Activated B cell treated with CpG ODN at 0.5 μM for 24 hours (primary cell): ENCODE measurements at regions not wholly inside any gene's neighbourhood (a gene's known extent, or its start where the extent isn't known, plus 50 kb on each side); places are given as distances from the start of the nearest gene placed in this dataset.

Experiments used
- ATAC-seq: fragments of 200-7000 bp; cut with Tn5 transposase; one replicate; pipeline ENCODE4 v1.10.0; 2021; ENCODE audit warnings: low read depth, mild to moderate bottlenecking, moderate library complexity
- CTCF ChIA-PET: fragments of 350-600 bp; sonication (Branson Sonifier 250); formaldehyde crosslinking; loops from one replicate; lab custom pipeline; 2021; ENCODE audit warnings: antibody characterized with exemption; lab: Charles Lee
- POLR2A ChIA-PET: fragments of 350-600 bp; sonication (Branson Sonifier 250); formaldehyde crosslinking; loops from one replicate; lab custom pipeline; 2021; ENCODE audit warnings: antibody characterized with exemption; lab: Charles Lee
- DNase-seq: peaks from one replicate; pipeline ENCODE4 v3.0.0; 2022
- H3K27ac Mint-ChIP-seq: one replicate; pipeline ENCODE4 v1.8.0; 2020; ENCODE audit warnings: mixed read lengths
- H3K27me3 Mint-ChIP-seq: one replicate; pipeline ENCODE4 v1.8.0; 2021; ENCODE audit warnings: mixed read lengths
- H3K36me3 Mint-ChIP-seq: one replicate; pipeline ENCODE4 v1.8.0; 2021; ENCODE audit warnings: low read depth, mixed read lengths
- H3K4me1 Mint-ChIP-seq: one replicate; pipeline ENCODE4 v1.8.0; 2021; ENCODE audit warnings: mixed read lengths
- H3K4me3 Mint-ChIP-seq: one replicate; pipeline ENCODE4 v1.8.0; 2020; ENCODE audit warnings: mild to moderate bottlenecking, mixed read lengths
- H3K9me3 Mint-ChIP-seq: one replicate; pipeline ENCODE4 v1.8.0; 2020; ENCODE audit warnings: mixed read lengths
- CTCF ChIP-seq: fragments of 200-600 bp; IDR thresholded peaks from one replicate; pipeline ENCODE4 v1.8.0; 2022; ENCODE audit warnings: antibody characterized with exemption, mild to moderate bottlenecking
- intact Hi-C: fragments of 100-400 bp; cut with micrococcal nuclease; formaldehyde crosslinking; loops from one replicate; pipeline ENCODE4 v1.15.1; 2024

- no peaks in the 10 kb centered on the region for H3K27me3 Mint-ChIP-seq
- H3K9me3 Mint-ChIP-seq = no peaks in the 10 kb centered on the region
- ChIA-PET POLR2A (no interaction called here), CTCF (no interaction called here)
- H3K36me3 Mint-ChIP-seq = no peaks in the 10 kb centered on the region
- ATAC-seq = no peak
- no peaks in the 10 kb centered on the region for H3K4me1 Mint-ChIP-seq
- DNase-seq = no peak
- no peak overlapping the region for H3K4me3 Mint-ChIP-seq
- intact Hi-C loops = no loop called here
- H3K27ac Mint-ChIP-seq = no peak overlapping the region
- no peak for TF ChIP-seq CTCF
Measured at GRCh38 chr7:46628389-46628788, 707.3 kb upstream of the IGFBP3 start.

GRCh38 chr7:46626691-46627310, 705.7 kb upstream of the IGFBP3 start:
- intact Hi-C loops = no loop called here
- POLR2A ChIA-PET = no interaction called here
- ATAC-seq = no peak
- no peak for DNase-seq
- CTCF ChIA-PET = no interaction called here
- no peaks in the 10 kb centered on the region for H3K36me3 Mint-ChIP-seq
- H3K4me3 Mint-ChIP-seq = no peak overlapping the region
- TF ChIP-seq CTCF = no peak
- no peaks in the 10 kb centered on the region for H3K4me1 Mint-ChIP-seq
- H3K9me3 Mint-ChIP-seq = no peaks in the 10 kb centered on the region
- no peaks in the 10 kb centered on the region for H3K27me3 Mint-ChIP-seq
- H3K27ac Mint-ChIP-seq = no peak overlapping the region

GRCh38 chr7:46626261-46626660, 705.2 kb upstream of the IGFBP3 start:
- Mint-ChIP-seq H3K36me3 (no peaks in the 10 kb centered on the region), H3K9me3 (no peaks in the 10 kb centered on the region), H3K4me3 (no peak overlapping the region), H3K27me3 (no peaks in the 10 kb centered on the region), H3K4me1 (no peaks in the 10 kb centered on the region), H3K27ac (no peak overlapping the region)
- ChIA-PET POLR2A (no interaction called here), CTCF (no interaction called here)
- ATAC-seq (no peak), DNase-seq (no peak)
- intact Hi-C loops = no loop called here
- TF ChIP-seq CTCF = no peak

- CTCF ChIA-PET = no interaction called here
- Mint-ChIP-seq H3K4me1 (no peaks in the 10 kb centered on the region), H3K27ac (no peak overlapping the region), H3K36me3 (no peaks in the 10 kb centered on the region), H3K27me3 (no peaks in the 10 kb centered on the region), H3K4me3 (no peak overlapping the region), H3K9me3 (no peaks in the 10 kb centered on the region)
- POLR2A ChIA-PET = no interaction called here
- no peak for TF ChIP-seq CTCF
- ATAC-seq (no peak), DNase-seq (no peak)
- intact Hi-C loops = no loop called here
Measured at GRCh38 chr7:46625032-46625431, 704.0 kb upstream of the IGFBP3 start.

- no peaks in the 10 kb centered on the region for H3K4me1 Mint-ChIP-seq
- ATAC-seq (no peak), DNase-seq (no peak)
- intact Hi-C loops = no loop called here
- H3K4me3 Mint-ChIP-seq = no peak overlapping the region
- no peaks in the 10 kb centered on the region for H3K36me3 Mint-ChIP-seq
- POLR2A ChIA-PET = no interaction called here
- H3K27me3 Mint-ChIP-seq = no peaks in the 10 kb centered on the region
- peaks cover 3% of the 10 kb centered on the region for H3K9me3 Mint-ChIP-seq
- H3K27ac Mint-ChIP-seq = no peak overlapping the region
- CTCF ChIA-PET = no interaction called here
- no peak for TF ChIP-seq CTCF
Measured at GRCh38 chr7:46622251-46622650, 701.2 kb upstream of the IGFBP3 start.
